Osteoblast (primary cell): ENCODE measurements at regions not wholly inside any gene's neighbourhood (a gene's known extent, or its start where the extent isn't known, plus 50 kb on each side); places are given as distances from the start of the nearest gene placed in this dataset.
"Not testable (repeated sequence)": the region's sequence is repeated elsewhere in the genome, so short reads cannot be mapped to it uniquely, and the experiment has no call there.

Source experiments
- DNase-seq: peaks from one replicate; pipeline ENCODE4 v3.0.0; 2011; ENCODE audit warnings: low spot score, mixed read lengths; ENCODE audit not compliant: insufficient read length; ENCODE audit errors: missing footprints
- H2AFZ ChIP-seq: 2 replicates; pipeline ENCODE4 v1.6.0; 2011; ENCODE audit warnings: mild to moderate bottlenecking, low read length
- H3K27ac ChIP-seq: 2 replicates; pipeline ENCODE4 v1.5.1; 2011; ENCODE audit warnings: mild to moderate bottlenecking, low read depth, low read length, moderate library complexity
- H3K27me3 ChIP-seq: 2 replicates; pipeline ENCODE4 v1.6.0; 2012; ENCODE audit warnings: mild to moderate bottlenecking, control low read depth, inconsistent platforms, low read length, moderate library complexity; ENCODE audit not compliant: insufficient read depth
- H3K36me3 ChIP-seq: 2 replicates; pipeline ENCODE4 v1.5.1; 2011; ENCODE audit warnings: mild to moderate bottlenecking, low read length, control low read depth, moderate library complexity; ENCODE audit not compliant: insufficient read depth
- H3K4me1 ChIP-seq: 2 replicates; pipeline ENCODE4 v1.5.1; 2011; ENCODE audit warnings: mild to moderate bottlenecking, low read length, control low read depth, moderate library complexity; ENCODE audit not compliant: insufficient read depth
- H3K4me2 ChIP-seq: 2 replicates; pipeline ENCODE4 v1.6.0; 2011; ENCODE audit warnings: mild to moderate bottlenecking, low read length; ENCODE audit not compliant: insufficient read depth
- H3K4me3 ChIP-seq: fragments of 200-600 bp; sonication (generic); 3 replicates; pipeline ENCODE4 v1.5.1; 2012; ENCODE audit warnings: mild to moderate bottlenecking, low read length, inconsistent platforms; ENCODE audit not compliant: insufficient read depth
- H3K79me2 ChIP-seq: 2 replicates; pipeline ENCODE4 v1.6.0; 2012; ENCODE audit warnings: mild to moderate bottlenecking, low read length, control low read depth, inconsistent platforms; ENCODE audit not compliant: insufficient read depth
- H3K9me3 ChIP-seq: 2 replicates; pipeline ENCODE4 v1.5.1; 2011; ENCODE audit warnings: low read depth, low read length, control low read depth
- H4K20me1 ChIP-seq: 2 replicates; pipeline ENCODE4 v1.6.0; 2012; ENCODE audit warnings: mild to moderate bottlenecking, low read length, control low read depth; ENCODE audit not compliant: insufficient read depth

DNA sequence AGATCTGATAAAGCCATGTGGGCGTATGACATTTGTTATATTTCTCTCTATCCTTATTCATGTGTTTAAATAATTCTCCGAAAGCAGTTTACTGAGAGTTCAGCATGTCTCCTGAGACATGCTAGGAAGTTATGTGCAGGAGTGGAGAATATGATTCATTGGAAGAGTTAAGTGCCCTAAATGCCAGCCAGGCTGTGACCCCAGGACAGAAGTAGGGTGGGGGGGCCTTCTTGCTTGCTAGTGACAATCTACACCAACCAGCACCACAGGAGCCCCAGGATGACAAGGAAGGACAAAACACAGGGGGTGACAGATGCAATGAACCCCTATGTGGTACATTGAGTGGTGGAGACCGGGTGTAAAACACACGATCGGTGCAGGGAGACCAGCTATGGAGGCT is 79.5 kb upstream of the PLGLB2 start:
- H3K27me3 ChIP-seq, H3K36me3 ChIP-seq, DNase-seq, H3K4me2 ChIP-seq, H3K4me1 ChIP-seq, H3K27ac ChIP-seq, H2AFZ ChIP-seq, H3K9me3 ChIP-seq, H4K20me1 ChIP-seq, H3K79me2 ChIP-seq, H3K4me3 ChIP-seq: not testable (repeated sequence)

GRCh38 chr2:87669633-87670231 is 78.2 kb upstream of the PLGLB2 start:
- not testable (repeated sequence) for H3K9me3 ChIP-seq, H4K20me1 ChIP-seq, H3K79me2 ChIP-seq, DNase-seq, H2AFZ ChIP-seq, H3K27ac ChIP-seq, H3K4me2 ChIP-seq, H3K36me3 ChIP-seq, H3K27me3 ChIP-seq, H3K4me3 ChIP-seq, H3K4me1 ChIP-seq

GRCh38 chr2:87672404-87672803 is 75.5 kb upstream of the PLGLB2 start:
- not testable (repeated sequence) for H3K79me2 ChIP-seq, H3K9me3 ChIP-seq, H3K4me1 ChIP-seq, DNase-seq, H3K36me3 ChIP-seq, H3K4me2 ChIP-seq, H2AFZ ChIP-seq, H3K27me3 ChIP-seq, H3K27ac ChIP-seq, H4K20me1 ChIP-seq, H3K4me3 ChIP-seq

GRCh38 chr2:87674729-87675128 is 73.2 kb upstream of the PLGLB2 start:
- H3K79me2 ChIP-seq, H3K4me3 ChIP-seq, H3K9me3 ChIP-seq, H3K4me1 ChIP-seq, H3K27ac ChIP-seq, H2AFZ ChIP-seq, DNase-seq, H3K36me3 ChIP-seq, H3K4me2 ChIP-seq, H4K20me1 ChIP-seq, H3K27me3 ChIP-seq: not testable (repeated sequence)

DNA sequence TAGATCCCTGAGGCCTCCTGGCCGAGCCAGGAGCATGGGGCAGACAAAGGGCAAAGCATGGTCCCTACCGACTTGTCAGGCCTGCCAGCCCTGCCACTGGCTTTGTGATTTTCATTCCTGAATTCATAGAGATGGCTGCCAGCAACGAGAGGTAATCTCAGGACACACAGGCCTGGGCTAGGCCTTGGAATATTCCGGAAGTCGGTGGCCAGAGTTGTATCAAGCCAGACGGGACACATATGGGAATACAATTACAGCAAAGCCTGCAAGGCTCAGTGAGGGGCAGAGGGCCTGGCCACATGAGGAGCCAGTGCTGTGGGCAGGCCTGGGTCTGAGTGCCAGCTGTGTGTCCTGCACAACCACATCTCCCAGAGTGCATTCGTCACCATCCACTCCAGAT is 72.4 kb upstream of the PLGLB2 start:
- H3K27ac ChIP-seq, DNase-seq, H3K4me3 ChIP-seq, H3K4me2 ChIP-seq, H3K4me1 ChIP-seq, H3K36me3 ChIP-seq, H4K20me1 ChIP-seq, H2AFZ ChIP-seq, H3K79me2 ChIP-seq, H3K9me3 ChIP-seq, H3K27me3 ChIP-seq: not testable (repeated sequence)

DNA sequence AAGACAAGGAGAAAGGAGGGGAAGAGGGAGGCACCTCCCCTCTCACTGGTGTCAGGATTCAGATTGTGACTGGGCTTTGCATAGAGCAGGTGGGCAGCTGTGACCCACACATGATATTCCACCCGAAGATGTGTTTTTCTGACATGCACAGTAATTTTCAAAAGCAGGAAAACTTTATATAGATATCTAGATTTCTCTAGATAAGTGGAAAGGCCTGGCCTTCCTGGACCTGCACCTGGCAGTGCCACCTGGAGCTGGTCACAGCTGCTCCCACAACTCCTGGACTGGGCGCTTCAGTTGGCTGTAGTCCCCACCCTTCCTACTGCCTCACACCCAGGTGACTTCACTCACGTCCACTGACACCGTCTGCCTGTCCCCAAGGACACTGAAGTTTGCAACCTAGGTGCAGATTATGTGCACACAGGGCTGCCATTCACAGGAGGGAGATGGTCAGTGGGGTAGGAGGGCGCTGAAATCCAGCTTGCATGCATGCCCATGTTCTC is 70.4 kb upstream of the PLGLB2 start:
- not testable (repeated sequence) for H4K20me1 ChIP-seq, DNase-seq, H3K4me3 ChIP-seq, H3K4me2 ChIP-seq, H3K36me3 ChIP-seq, H3K9me3 ChIP-seq, H3K79me2 ChIP-seq, H3K4me1 ChIP-seq, H2AFZ ChIP-seq, H3K27me3 ChIP-seq, H3K27ac ChIP-seq

- DNase-seq, H4K20me1 ChIP-seq, H3K27me3 ChIP-seq, H2AFZ ChIP-seq, H3K27ac ChIP-seq, H3K4me2 ChIP-seq, H3K79me2 ChIP-seq, H3K4me3 ChIP-seq, H3K4me1 ChIP-seq, H3K36me3 ChIP-seq, H3K9me3 ChIP-seq: not testable (repeated sequence)
Measured at GRCh38 chr2:87678742-87679173, 69.1 kb upstream of the PLGLB2 start.

- H3K4me3 ChIP-seq, H3K9me3 ChIP-seq, H3K4me1 ChIP-seq, H4K20me1 ChIP-seq, DNase-seq, H3K4me2 ChIP-seq, H2AFZ ChIP-seq, H3K36me3 ChIP-seq, H3K27me3 ChIP-seq, H3K27ac ChIP-seq, H3K79me2 ChIP-seq: not testable (repeated sequence)
Measured at GRCh38 chr2:87679950-87680349, 67.9 kb upstream of the PLGLB2 start.

DNA sequence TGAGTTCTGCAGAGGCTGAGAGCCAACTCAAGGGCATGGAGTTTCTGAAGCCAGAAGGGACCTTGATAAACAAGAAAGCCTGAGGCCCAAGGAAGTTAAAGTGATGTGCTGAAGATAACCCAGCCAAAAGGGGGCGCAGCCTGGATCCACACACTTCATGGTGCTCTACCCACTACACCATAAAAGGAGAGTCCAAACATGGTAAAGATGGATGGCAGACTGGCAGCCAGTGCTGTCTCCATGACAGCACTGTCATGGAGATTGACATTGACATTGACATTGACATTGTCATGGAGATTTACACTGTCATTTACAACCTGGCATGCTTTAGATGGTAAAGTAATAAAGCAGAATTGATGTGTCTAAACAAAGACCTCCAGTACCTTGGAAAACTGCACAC is 67.2 kb upstream of the PLGLB2 start:
- not testable (repeated sequence) for DNase-seq, H3K36me3 ChIP-seq, H3K27me3 ChIP-seq, H3K9me3 ChIP-seq, H4K20me1 ChIP-seq, H3K4me2 ChIP-seq, H3K27ac ChIP-seq, H3K4me1 ChIP-seq, H3K4me3 ChIP-seq, H2AFZ ChIP-seq, H3K79me2 ChIP-seq
